Esophagus muscularis mucosa (tissue), 3 donors: ENCODE measurements at regions not wholly inside any gene's neighbourhood (a gene's known extent, or its start where the extent isn't known, plus 50 kb on each side); places are given as distances from the start of the nearest gene placed in this dataset.

ENCODE experiments used
- CTCF ChIP-seq, 3 experiments: fragments of 200-600 bp in 2 of 3; fragments of 450-650 bp in 1 of 3; sonication (generic) in 2 of 3; IDR thresholded peaks; one replicate each; pipeline ENCODE4 v1.5.1; 2017 to 2019; ENCODE audit warnings: antibody characterized with exemption in 3 of 3, mild to moderate bottlenecking in 2 of 3, moderate library complexity in 1 of 3
- POLR2A ChIP-seq: fragments of 450-650 bp; IDR thresholded peaks from one replicate; pipeline ENCODE4 v1.6.1; 2017; ENCODE audit warnings: antibody characterized with exemption, moderate library complexity, mild to moderate bottlenecking, low read depth
- POLR2AphosphoS5 ChIP-seq, 2 donors: sonication (generic); formaldehyde crosslinking; IDR thresholded peaks; one replicate each; pipeline ENCODE4 v1.6.1; 2017; ENCODE audit warnings: antibody characterized with exemption in 2 of 2

GRCh38 chr18:10387399-10387798 lies 67.0 kb upstream of the APCDD1 start:
- TF ChIP-seq CTCF (IDR thresholded peaks at IDR 0.05) (no peak), POLR2A (no peak), POLR2AphosphoS5 (IDR thresholded peaks at IDR 0.05) (no peak)
